ENCODE measurements at regions not wholly inside any gene's neighbourhood (a gene's known extent, or its start where the extent isn't known, plus 50 kb on each side); places are given as distances from the start of the nearest gene placed in this dataset.
"Not testable (repeated sequence)": the region's sequence is repeated elsewhere in the genome, so short reads cannot be mapped to it uniquely, and the experiment has no call there.

GRCh38 chr7:32658467-32658869, 163.2 kb downstream of the AVL9 start:
- H3K36me3 ChIP-seq (ENCODE audit: control insufficient read depth, insufficient read depth, low read length), result no peaks in the 10 kb centered on the region
- no peak overlapping the region for H3K4me3 ChIP-seq (ENCODE audit: low read depth in 2 of 2, low read length in 2 of 2)
- ATAC-seq (no peak), DNase-seq (ENCODE audit: low read depth, low spot score) (no peak)
- BruUV-seq (replicated peaks), result no TSS peak
- in situ Hi-C loops (cut with HindIII; ENCODE audit: low pct_unique_long_range_greater_than_20kb, low sequenced_read_pairs) (no loop called here), intact Hi-C loops (cut with micrococcal nuclease; ENCODE audit: unreplicated experiment) (no loop called here)
- peak overlapping the region; percentile 58 for H3K27ac ChIP-seq (ENCODE audit: low read length)
- CTCF ChIA-PET, result no interaction called here
- POLR2A ChIA-PET, result no interaction called here
- H3K9me3 ChIP-seq (ENCODE audit: control insufficient read depth, insufficient read depth, low read depth, low read length), result no peaks in the 10 kb centered on the region
- peaks cover 9% of the 10 kb centered on the region for H3K4me1 ChIP-seq (ENCODE audit: control insufficient read depth, insufficient read depth, low read length)
- TF ChIP-seq POLR2AphosphoS5 (IDR thresholded peaks at IDR 0.05; ENCODE audit: low read depth, low read length), result no peak
- no peaks in the 10 kb centered on the region for H3K27me3 ChIP-seq (ENCODE audit: control insufficient read depth, insufficient read depth, low read length)

DNA sequence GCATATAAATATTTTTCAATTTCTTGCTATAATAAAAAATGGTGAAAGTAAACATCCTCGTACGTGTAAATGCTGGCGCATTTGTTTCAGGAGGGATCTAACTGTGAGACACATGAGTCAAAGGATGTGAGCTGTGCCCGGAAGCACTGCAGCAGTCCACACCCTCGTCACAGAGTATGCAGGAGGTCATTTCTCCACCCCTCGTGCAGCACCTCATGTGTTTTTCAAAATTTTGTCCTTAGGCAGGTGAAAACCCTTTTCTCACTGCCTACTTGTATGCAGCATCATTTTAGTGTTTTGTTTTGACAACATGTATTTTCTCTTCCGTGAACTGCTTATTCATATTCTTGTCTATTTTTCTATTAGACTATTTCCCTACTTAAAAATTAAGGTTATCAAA, 162.7 kb downstream of the AVL9 start:
- CTCF ChIA-PET, result no interaction called here
- BruUV-seq (replicated peaks), result no TSS peak
- DNase-seq (ENCODE audit: low read depth, low spot score) (peak; percentile 75), ATAC-seq (peak; percentile 96)
- H3K27me3 ChIP-seq (ENCODE audit: control insufficient read depth, insufficient read depth, low read length), result no peaks in the 10 kb centered on the region
- POLR2A ChIA-PET, result no interaction called here
- TF ChIP-seq CTCF (IDR thresholded peaks at IDR 0.05) (no peak), SIN3A (IDR thresholded peaks at IDR 0.05; ENCODE audit: borderline replicate concordance, insufficient read depth, low read depth, low read length) (no peak)
- TF ChIP-seq, protein P1, sequence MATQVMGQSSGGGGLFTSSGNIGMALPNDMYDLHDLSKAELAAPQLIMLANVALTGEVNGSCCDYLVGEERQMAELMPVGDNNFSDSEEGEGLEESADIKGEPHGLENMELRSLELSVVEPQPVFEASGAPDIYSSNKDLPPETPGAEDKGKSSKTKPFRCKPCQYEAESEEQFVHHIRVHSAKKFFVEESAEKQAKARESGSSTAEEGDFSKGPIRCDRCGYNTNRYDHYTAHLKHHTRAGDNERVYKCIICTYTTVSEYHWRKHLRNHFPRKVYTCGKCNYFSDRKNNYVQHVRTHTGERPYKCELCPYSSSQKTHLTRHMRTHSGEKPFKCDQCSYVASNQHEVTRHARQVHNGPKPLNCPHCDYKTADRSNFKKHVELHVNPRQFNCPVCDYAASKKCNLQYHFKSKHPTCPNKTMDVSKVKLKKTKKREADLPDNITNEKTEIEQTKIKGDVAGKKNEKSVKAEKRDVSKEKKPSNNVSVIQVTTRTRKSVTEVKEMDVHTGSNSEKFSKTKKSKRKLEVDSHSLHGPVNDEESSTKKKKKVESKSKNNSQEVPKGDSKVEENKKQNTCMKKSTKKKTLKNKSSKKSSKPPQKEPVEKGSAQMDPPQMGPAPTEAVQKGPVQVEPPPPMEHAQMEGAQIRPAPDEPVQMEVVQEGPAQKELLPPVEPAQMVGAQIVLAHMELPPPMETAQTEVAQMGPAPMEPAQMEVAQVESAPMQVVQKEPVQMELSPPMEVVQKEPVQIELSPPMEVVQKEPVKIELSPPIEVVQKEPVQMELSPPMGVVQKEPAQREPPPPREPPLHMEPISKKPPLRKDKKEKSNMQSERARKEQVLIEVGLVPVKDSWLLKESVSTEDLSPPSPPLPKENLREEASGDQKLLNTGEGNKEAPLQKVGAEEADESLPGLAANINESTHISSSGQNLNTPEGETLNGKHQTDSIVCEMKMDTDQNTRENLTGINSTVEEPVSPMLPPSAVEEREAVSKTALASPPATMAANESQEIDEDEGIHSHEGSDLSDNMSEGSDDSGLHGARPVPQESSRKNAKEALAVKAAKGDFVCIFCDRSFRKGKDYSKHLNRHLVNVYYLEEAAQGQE (IDR thresholded peaks at IDR 0.05; ENCODE audit: insufficient read depth in 1 of 2, low read depth in 2 of 2, low read length in 1 of 2), result no peak
- H3K9me3 ChIP-seq (ENCODE audit: control insufficient read depth, insufficient read depth, low read depth, low read length), result no peaks in the 10 kb centered on the region
- intact Hi-C loops (cut with micrococcal nuclease; ENCODE audit: unreplicated experiment), result no loop called here
- peak overlapping the region; percentile 58 for H3K27ac ChIP-seq (ENCODE audit: low read length)
- H3K36me3 ChIP-seq (ENCODE audit: control insufficient read depth, insufficient read depth, low read length), result no peaks in the 10 kb centered on the region
- peaks cover 9% of the 10 kb centered on the region for H3K4me1 ChIP-seq (ENCODE audit: control insufficient read depth, insufficient read depth, low read length)
- H3K4me3 ChIP-seq (ENCODE audit: low read depth in 2 of 2, low read length in 2 of 2), result no peak overlapping the region
- in situ Hi-C loops (cut with HindIII; ENCODE audit: low pct_unique_long_range_greater_than_20kb, low sequenced_read_pairs), result no loop called here

DNA sequence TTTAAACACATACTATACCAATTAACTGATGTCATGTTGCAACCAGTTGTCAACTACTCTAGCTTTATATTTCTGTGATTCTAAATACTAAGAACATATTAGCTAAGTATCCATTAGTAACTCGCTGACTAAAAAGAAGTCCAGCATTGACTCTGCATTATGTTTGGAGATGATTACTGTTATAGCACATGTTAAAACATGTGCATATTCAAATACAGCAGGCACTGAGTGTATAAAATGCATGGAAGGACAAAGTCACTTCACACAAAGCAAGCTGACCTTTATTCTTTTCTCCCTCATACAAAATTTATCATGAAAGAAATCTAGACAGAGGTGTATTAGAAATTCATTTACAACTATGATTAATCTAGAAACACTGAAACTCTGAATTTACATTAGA, 159.3 kb downstream of the AVL9 start:
- H3K36me3 ChIP-seq (ENCODE audit: control insufficient read depth, insufficient read depth, low read length); ATAC-seq; in situ Hi-C loops (cut with HindIII; ENCODE audit: low pct_unique_long_range_greater_than_20kb, low sequenced_read_pairs); H3K4me1 ChIP-seq (ENCODE audit: control insufficient read depth, insufficient read depth, low read length); H3K27me3 ChIP-seq (ENCODE audit: control insufficient read depth, insufficient read depth, low read length); CTCF ChIA-PET; BruUV-seq (replicated peaks); H3K4me3 ChIP-seq (ENCODE audit: low read depth in 2 of 2, low read length in 2 of 2); H3K27ac ChIP-seq (ENCODE audit: low read length); intact Hi-C loops (cut with micrococcal nuclease; ENCODE audit: unreplicated experiment); DNase-seq (ENCODE audit: low read depth, low spot score); H3K9me3 ChIP-seq (ENCODE audit: control insufficient read depth, insufficient read depth, low read depth, low read length): not testable (repeated sequence)
- POLR2A ChIA-PET, result interaction anchor here (0.7 kb wide), 1 partner anchor 124 kb away, joined by 4 read pairs; no protein-coding TSS in a partner anchor

DNA sequence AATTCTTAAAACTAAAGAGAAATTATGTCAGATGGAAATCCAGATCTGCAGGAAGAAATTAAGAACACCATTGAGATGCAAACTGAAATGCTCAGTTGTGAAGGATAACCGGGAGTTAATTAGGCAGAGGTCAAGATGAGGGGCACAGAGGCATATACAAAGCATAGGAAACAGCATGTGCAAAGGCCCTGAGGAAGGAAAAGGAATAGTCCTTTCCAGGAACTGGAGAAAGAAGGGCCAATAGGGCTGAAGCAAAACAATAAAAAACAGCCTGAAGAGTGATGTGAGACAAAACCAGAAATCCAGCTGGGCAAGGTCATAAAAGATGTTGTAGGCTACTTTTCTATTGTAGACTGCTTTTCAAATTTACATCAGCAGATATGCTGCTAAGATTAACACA, 155.1 kb downstream of the AVL9 start:
- H3K9me3 ChIP-seq (ENCODE audit: control insufficient read depth, insufficient read depth, low read depth, low read length); BruUV-seq (replicated peaks); H3K4me1 ChIP-seq (ENCODE audit: control insufficient read depth, insufficient read depth, low read length); ATAC-seq; H3K27ac ChIP-seq (ENCODE audit: low read length); H3K27me3 ChIP-seq (ENCODE audit: control insufficient read depth, insufficient read depth, low read length); CTCF ChIA-PET; DNase-seq (ENCODE audit: low read depth, low spot score); in situ Hi-C loops (cut with HindIII; ENCODE audit: low pct_unique_long_range_greater_than_20kb, low sequenced_read_pairs); POLR2A ChIA-PET; H3K4me3 ChIP-seq (ENCODE audit: low read depth in 2 of 2, low read length in 2 of 2); intact Hi-C loops (cut with micrococcal nuclease; ENCODE audit: unreplicated experiment); H3K36me3 ChIP-seq (ENCODE audit: control insufficient read depth, insufficient read depth, low read length): not testable (repeated sequence)

Measured in Panc1 (cell line).